Activated naive CD8-positive, alpha-beta T cell treated with anti-CD3 and anti-CD28 coated beads, Interleukin-2, amount 50 U/mL, for 24 hours (primary cell): ENCODE measurements at regions not wholly inside any gene's neighbourhood (a gene's known extent, or its start where the extent isn't known, plus 50 kb on each side); places are given as distances from the start of the nearest gene placed in this dataset.
"Not testable (repeated sequence)": the region's sequence is repeated elsewhere in the genome, so short reads cannot be mapped to it uniquely, and the experiment has no call there.

ENCODE experiments used
- ATAC-seq: fragments of 150-1000 bp; cut with Tn5 transposase; one replicate; pipeline ENCODE4 v1.10.0; 2021
- DNase-seq: peaks from one replicate; pipeline ENCODE4 v3.0.0; 2021
- H3K27ac Mint-ChIP-seq: one replicate; pipeline ENCODE4 v1.8.0; 2021; ENCODE audit warnings: mild to moderate bottlenecking, mixed read lengths
- H3K27me3 Mint-ChIP-seq: one replicate; pipeline ENCODE4 v1.8.0; 2021; ENCODE audit warnings: mixed read lengths
- H3K36me3 Mint-ChIP-seq: one replicate; pipeline ENCODE4 v1.8.0; 2021; ENCODE audit warnings: low read depth, mixed read lengths
- H3K4me1 Mint-ChIP-seq: one replicate; pipeline ENCODE4 v1.8.0; 2021; ENCODE audit warnings: mixed read lengths
- H3K4me3 Mint-ChIP-seq: one replicate; pipeline ENCODE4 v1.8.0; 2021; ENCODE audit warnings: mild to moderate bottlenecking, moderate library complexity, mixed read lengths
- H3K9me3 Mint-ChIP-seq: one replicate; pipeline ENCODE4 v1.8.0; 2021; ENCODE audit warnings: mixed read lengths

DNA sequence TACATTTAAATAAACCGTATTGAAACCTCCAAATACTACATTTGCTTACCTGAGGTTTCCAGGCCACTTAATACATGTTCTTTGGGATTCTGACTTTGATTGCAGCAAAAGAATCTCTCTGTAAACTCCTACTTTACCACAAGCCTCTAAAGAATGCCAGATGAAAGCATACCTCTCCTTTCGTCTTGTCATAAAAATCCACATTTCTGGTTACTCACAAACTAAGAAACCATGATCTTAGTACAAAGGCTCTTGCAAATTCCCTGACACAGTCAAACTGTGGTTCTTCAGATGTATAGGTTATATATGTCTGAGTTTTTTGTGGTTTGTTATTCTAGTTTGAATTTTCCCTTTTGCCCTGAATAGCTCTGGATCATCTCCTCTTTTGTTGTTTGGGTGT lies 188.4 kb downstream of the RAP2B start:
- ATAC-seq = no peak

GRCh38 chr3:153354641-153355040 lies 192.6 kb downstream of the RAP2B start:
- ATAC-seq = no peak
- Mint-ChIP-seq H3K27me3 (no peaks in the 10 kb centered on the region), H3K36me3 (no peaks in the 10 kb centered on the region), H3K4me3 (no peak overlapping the region), H3K4me1 (no peaks in the 10 kb centered on the region), H3K9me3 (no peaks in the 10 kb centered on the region), H3K27ac (no peak overlapping the region)
- no peak for DNase-seq

More for the DNA sequence above, 188.4 kb downstream of the RAP2B start:
- no peak overlapping the region for H3K27ac Mint-ChIP-seq
- DNase-seq = no peak
- H3K27me3 Mint-ChIP-seq = no peaks in the 10 kb centered on the region
- H3K4me1 Mint-ChIP-seq = no peaks in the 10 kb centered on the region
- H3K4me3 Mint-ChIP-seq = no peak overlapping the region
- no peaks in the 10 kb centered on the region for H3K36me3 Mint-ChIP-seq
- H3K9me3 Mint-ChIP-seq = peaks cover 4% of the 10 kb centered on the region

DNA sequence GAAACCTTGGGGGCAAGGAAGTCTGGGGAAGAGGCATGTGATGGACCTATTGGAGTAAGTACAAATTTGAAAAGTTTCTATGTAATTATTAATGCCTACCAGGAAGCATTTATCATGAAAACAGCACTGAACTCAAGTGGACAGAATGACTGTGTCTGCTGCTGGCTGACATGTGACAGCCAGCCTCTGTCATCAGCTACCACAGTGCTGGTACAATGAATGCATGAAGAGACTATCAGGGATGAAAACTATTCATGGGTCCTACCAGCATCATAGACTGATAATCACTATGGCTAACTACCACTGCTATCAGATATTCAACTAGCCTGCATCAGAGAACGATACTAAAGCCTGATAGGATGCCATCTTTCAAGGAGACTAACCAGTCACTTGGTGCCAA lies 193.5 kb downstream of the RAP2B start:
- ATAC-seq (no peak), DNase-seq (no peak)
- H3K4me1 Mint-ChIP-seq = no peaks in the 10 kb centered on the region
- no peaks in the 10 kb centered on the region for H3K36me3 Mint-ChIP-seq
- H3K27ac Mint-ChIP-seq = no peak overlapping the region
- H3K9me3 Mint-ChIP-seq = no peaks in the 10 kb centered on the region
- no peaks in the 10 kb centered on the region for H3K27me3 Mint-ChIP-seq
- no peak overlapping the region for H3K4me3 Mint-ChIP-seq

- Mint-ChIP-seq H3K4me1 (no peaks in the 10 kb centered on the region), H3K9me3 (no peaks in the 10 kb centered on the region), H3K27me3 (no peaks in the 10 kb centered on the region), H3K27ac (no peak overlapping the region), H3K36me3 (no peaks in the 10 kb centered on the region), H3K4me3 (no peak overlapping the region)
- DNase-seq (no peak), ATAC-seq (no peak)
Measured at GRCh38 chr3:153356908-153357307, 194.9 kb downstream of the RAP2B start.

GRCh38 chr3:153357436-153357835 lies 195.4 kb downstream of the RAP2B start:
- no peaks in the 10 kb centered on the region for H3K9me3 Mint-ChIP-seq
- no peaks in the 10 kb centered on the region for H3K27me3 Mint-ChIP-seq
- no peak overlapping the region for H3K4me3 Mint-ChIP-seq
- no peak for DNase-seq
- ATAC-seq = no peak
- no peaks in the 10 kb centered on the region for H3K4me1 Mint-ChIP-seq
- no peak overlapping the region for H3K27ac Mint-ChIP-seq
- H3K36me3 Mint-ChIP-seq = no peaks in the 10 kb centered on the region

DNA sequence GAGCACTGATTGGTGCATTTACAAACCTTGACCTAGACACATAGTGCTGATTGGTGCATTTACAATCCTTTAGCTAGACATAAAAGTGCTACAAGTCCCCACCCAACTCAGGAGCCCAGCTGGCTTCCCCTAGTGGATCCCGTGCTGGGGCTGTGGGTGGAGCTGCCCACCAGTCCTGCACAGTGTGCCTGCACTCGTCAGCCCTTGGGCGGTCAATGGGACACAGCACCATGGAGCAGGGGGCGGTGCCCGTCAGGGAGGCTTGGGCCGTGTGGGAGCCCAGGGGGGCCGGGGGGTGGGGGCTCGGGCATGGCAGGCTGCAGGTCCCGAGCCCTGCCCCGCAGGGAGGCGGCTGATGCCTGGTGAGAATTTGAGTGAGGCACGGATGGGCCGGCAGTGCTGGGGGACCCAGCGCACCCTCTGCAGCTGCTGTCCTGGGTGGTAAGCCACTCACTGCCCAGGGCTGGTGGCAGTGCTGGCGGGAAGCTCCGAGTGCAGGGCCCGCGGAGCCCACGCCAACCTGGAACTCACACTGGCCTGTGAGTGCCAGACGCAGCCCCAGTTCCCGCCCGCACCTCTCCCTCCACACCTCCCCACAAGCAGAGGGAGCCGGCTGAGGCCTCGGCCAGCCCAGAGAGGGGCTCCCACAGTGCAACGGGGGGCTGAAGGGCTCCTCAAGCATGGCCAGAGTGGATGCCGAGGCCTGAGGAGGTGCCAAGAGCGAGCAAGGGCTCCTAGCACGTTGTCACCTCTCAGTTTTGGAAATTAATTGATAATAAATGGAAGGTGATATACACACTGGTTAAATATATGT lies 207.7 kb downstream of the RAP2B start:
- ATAC-seq (no peak), DNase-seq (no peak)
- Mint-ChIP-seq H3K9me3 (peaks cover 12% of the 10 kb centered on the region), H3K27me3 (no peaks in the 10 kb centered on the region), H3K36me3 (no peaks in the 10 kb centered on the region), H3K27ac (no peak overlapping the region), H3K4me1 (no peaks in the 10 kb centered on the region), H3K4me3 (no peak overlapping the region)

GRCh38 chr3:153370680-153371079 lies 208.7 kb downstream of the RAP2B start:
- DNase-seq = no peak
- no peak for ATAC-seq
- H3K27me3 Mint-ChIP-seq = no peaks in the 10 kb centered on the region
- H3K4me3 Mint-ChIP-seq = no peak overlapping the region
- H3K4me1 Mint-ChIP-seq = no peaks in the 10 kb centered on the region
- no peak overlapping the region for H3K27ac Mint-ChIP-seq
- peaks cover 6% of the 10 kb centered on the region for H3K9me3 Mint-ChIP-seq
- H3K36me3 Mint-ChIP-seq = no peaks in the 10 kb centered on the region

DNA sequence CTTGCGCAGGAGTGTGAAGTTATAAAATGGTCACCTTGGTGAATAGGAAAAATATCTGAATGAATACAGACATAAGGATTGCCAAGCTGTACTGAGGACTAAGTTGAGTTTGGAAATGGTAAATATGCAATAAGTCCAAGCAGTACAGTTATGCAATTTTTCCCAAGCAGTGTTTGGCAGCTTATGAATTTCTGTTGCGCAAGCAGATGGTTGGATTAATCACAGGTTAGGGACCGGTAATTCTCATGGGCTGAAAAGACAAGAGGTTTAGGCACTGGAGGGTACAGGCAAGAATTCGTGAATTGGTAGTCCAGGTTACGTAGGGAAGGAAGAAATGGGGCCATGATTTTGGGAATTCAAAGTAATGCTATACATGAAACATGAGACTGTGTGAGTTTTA lies 210.3 kb downstream of the RAP2B start:
- no peaks in the 10 kb centered on the region for H3K4me1 Mint-ChIP-seq
- no peak overlapping the region for H3K4me3 Mint-ChIP-seq
- H3K36me3 Mint-ChIP-seq = no peaks in the 10 kb centered on the region
- no peaks in the 10 kb centered on the region for H3K9me3 Mint-ChIP-seq
- no peak for ATAC-seq
- H3K27ac Mint-ChIP-seq = no peak overlapping the region
- H3K27me3 Mint-ChIP-seq = no peaks in the 10 kb centered on the region
- no peak for DNase-seq

DNA sequence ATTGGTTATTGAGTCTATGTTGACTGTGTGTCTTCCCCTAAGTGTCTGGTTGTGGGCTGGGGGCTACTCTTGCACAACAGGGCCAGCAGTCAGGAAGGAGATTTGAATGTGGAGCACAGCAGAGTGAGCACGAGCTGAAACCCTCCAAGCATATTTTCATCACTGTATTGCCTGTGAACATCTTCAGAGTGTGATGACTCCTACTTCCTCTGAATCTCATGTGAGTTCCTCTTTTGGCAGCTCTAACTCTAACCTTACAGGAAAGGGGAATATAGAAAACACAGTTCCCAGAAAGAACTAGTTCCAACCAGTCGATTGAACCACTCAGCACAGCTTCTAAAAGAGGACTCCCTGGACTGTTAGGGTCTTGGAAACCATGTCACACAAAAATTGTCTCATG lies 211.6 kb downstream of the RAP2B start:
- Mint-ChIP-seq H3K27me3 (no peaks in the 10 kb centered on the region), H3K4me3 (no peak overlapping the region), H3K4me1 (no peaks in the 10 kb centered on the region), H3K9me3 (no peaks in the 10 kb centered on the region), H3K27ac (no peak overlapping the region), H3K36me3 (no peaks in the 10 kb centered on the region)
- no peak for ATAC-seq
- DNase-seq = no peak

DNA sequence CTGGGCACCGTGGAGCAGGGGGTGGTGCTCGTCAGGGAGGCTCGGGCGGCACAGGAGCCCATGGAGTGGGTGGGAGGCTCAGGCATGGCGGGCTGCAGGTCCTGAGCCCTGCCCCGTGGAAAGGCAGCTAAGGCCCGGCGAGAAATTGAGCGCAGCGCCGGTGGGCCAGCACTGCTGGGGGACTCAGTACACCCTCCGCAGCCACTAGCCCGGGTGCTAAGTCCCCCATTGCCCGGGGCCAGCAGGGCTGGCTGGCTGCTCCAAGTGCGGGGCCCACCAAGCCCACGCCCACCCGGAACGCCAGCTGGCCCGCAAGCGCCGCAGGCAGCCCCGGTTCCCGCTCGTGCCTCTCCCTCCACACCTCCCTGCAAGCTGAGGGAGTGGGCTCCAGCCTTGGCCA lies 216.3 kb downstream of the RAP2B start:
- H3K4me3 Mint-ChIP-seq, ATAC-seq, H3K4me1 Mint-ChIP-seq, H3K27me3 Mint-ChIP-seq, DNase-seq, H3K27ac Mint-ChIP-seq, H3K9me3 Mint-ChIP-seq, H3K36me3 Mint-ChIP-seq: not testable (repeated sequence)

GRCh38 chr3:153379516-153379915 lies 217.5 kb downstream of the RAP2B start:
- H3K36me3 Mint-ChIP-seq = no peaks in the 10 kb centered on the region
- no peaks in the 10 kb centered on the region for H3K4me1 Mint-ChIP-seq
- H3K27ac Mint-ChIP-seq = no peak overlapping the region
- no peaks in the 10 kb centered on the region for H3K27me3 Mint-ChIP-seq
- H3K4me3 Mint-ChIP-seq = no peak overlapping the region
- no peaks in the 10 kb centered on the region for H3K9me3 Mint-ChIP-seq
- no peak for DNase-seq
- ATAC-seq = no peak

DNA sequence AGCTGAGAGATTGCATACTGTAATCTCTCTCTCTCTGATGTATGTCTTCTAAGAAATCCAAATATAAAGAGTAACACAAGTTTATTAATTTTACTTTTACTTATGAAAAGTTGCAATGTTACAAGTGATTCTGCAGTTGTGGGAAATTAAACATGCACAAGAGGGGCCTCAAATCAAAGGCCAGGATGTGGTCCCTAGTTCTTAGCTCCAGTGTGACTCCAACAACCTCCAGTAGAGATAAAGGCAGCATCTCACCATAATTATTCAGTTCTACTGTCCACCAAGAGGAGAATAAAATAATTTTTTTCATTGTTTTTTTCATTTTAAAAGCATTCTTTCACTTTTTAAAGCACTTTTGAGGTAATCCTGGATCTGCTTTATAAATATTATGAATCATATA lies 223.3 kb downstream of the RAP2B start:
- Mint-ChIP-seq H3K4me3 (no peak overlapping the region), H3K27ac (no peak overlapping the region)
- ATAC-seq = no peak

GRCh38 chr3:153392363-153392762 lies 230.3 kb downstream of the RAP2B start:
- no peaks in the 10 kb centered on the region for H3K4me1 Mint-ChIP-seq
- no peak overlapping the region for H3K4me3 Mint-ChIP-seq

More for the DNA sequence above, 223.3 kb downstream of the RAP2B start:
- H3K27me3 Mint-ChIP-seq = no peaks in the 10 kb centered on the region
- H3K9me3 Mint-ChIP-seq = no peaks in the 10 kb centered on the region
- peaks cover 4% of the 10 kb centered on the region for H3K4me1 Mint-ChIP-seq
- no peaks in the 10 kb centered on the region for H3K36me3 Mint-ChIP-seq
- no peak for DNase-seq

DNA sequence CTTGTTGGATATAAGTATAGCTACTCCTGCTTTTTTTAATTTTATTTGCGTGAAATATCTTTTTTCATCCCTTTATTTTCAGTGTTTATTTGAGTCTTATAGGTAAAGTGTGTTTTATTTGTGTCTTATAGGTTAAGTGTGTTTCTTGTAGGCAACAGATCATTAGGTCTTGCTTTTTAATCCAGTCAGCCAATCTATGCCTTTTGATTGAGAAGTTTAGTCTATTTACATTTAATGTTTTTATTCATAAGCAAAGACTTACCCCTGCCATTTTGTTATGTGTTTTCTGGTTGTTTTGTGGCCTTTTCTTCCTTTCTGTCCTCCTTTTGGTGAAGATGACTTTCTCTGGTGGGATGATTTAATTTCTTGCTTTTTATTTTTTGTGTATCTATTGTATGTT lies 232.0 kb downstream of the RAP2B start:
- ATAC-seq (no peak), DNase-seq (no peak)
- Mint-ChIP-seq H3K27me3 (no peaks in the 10 kb centered on the region), H3K4me1 (peaks cover 4% of the 10 kb centered on the region), H3K4me3 (no peak overlapping the region), H3K36me3 (peaks cover 9% of the 10 kb centered on the region), H3K9me3 (peaks cover 32% of the 10 kb centered on the region), H3K27ac (no peak overlapping the region)

More at GRCh38 chr3:153392363-153392762, 230.3 kb downstream of the RAP2B start:
- Mint-ChIP-seq H3K36me3 (peaks cover 9% of the 10 kb centered on the region), H3K27me3 (no peaks in the 10 kb centered on the region), H3K9me3 (peaks cover 32% of the 10 kb centered on the region), H3K27ac (no peak overlapping the region)
- ATAC-seq = no peak
- no peak for DNase-seq

GRCh38 chr3:153396581-153396980 lies 234.6 kb downstream of the RAP2B start:
- H3K27ac Mint-ChIP-seq = no peak overlapping the region
- no peaks in the 10 kb centered on the region for H3K27me3 Mint-ChIP-seq
- no peak for ATAC-seq
- peaks cover 9% of the 10 kb centered on the region for H3K36me3 Mint-ChIP-seq
- H3K4me3 Mint-ChIP-seq = no peak overlapping the region
- DNase-seq = no peak
- H3K4me1 Mint-ChIP-seq = peaks cover 19% of the 10 kb centered on the region
- H3K9me3 Mint-ChIP-seq = peaks cover 32% of the 10 kb centered on the region

DNA sequence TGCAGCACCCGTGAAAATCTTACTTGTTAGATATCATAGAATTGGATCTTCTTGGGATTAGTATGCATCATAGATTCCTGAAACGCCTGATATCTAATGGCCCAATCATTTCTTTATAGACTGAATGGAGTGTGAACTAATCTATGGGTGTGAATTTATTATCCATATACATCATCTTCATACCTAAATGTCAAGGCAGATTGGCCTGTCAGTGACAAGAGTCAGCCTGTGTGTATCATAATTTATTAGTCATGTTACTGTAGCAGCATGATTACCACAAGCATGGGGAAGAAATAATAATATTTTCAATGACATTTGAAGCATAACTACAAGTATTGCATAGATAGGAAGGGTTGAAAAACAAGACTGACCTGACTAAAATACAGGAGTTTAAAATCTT lies 235.8 kb downstream of the RAP2B start:
- peaks cover 9% of the 10 kb centered on the region for H3K36me3 Mint-ChIP-seq
- no peak overlapping the region for H3K4me3 Mint-ChIP-seq
- DNase-seq (no peak), ATAC-seq (peak; percentile 40)
- H3K27ac Mint-ChIP-seq = no peak overlapping the region
- no peaks in the 10 kb centered on the region for H3K27me3 Mint-ChIP-seq
- peaks cover 19% of the 10 kb centered on the region for H3K4me1 Mint-ChIP-seq
- peaks cover 24% of the 10 kb centered on the region for H3K9me3 Mint-ChIP-seq
